Neural progenitor cell (in vitro differentiated cells): ENCODE measurements at regions not wholly inside any gene's neighbourhood (a gene's known extent, or its start where the extent isn't known, plus 50 kb on each side); places are given as distances from the start of the nearest gene placed in this dataset.
"Not testable (repeated sequence)": the region's sequence is repeated elsewhere in the genome, so short reads cannot be mapped to it uniquely, and the experiment has no call there.

Experiments
- DNase-seq: peaks from one replicate; pipeline ENCODE4 v3.0.0-alpha.2; 2016; ENCODE audit warnings: low spot score
- H2AFZ ChIP-seq: fragments of 200-600 bp; sonication (generic); replicated peaks from 2 replicates; pipeline ENCODE4 v1.6.1; 2016; ENCODE audit warnings: antibody characterized with exemption
- H3F3A ChIP-seq: fragments of 200-600 bp; sonication (generic); 2 replicates; pipeline ENCODE4 v1.6.1; 2016; ENCODE audit warnings: antibody characterized with exemption, low read depth
- H3K27ac ChIP-seq: fragments of 200-600 bp; sonication (generic); 2 replicates; pipeline ENCODE4 v1.5.1; 2016; ENCODE audit warnings: mild to moderate bottlenecking
- H3K27me3 ChIP-seq: fragments of 200-600 bp; sonication (generic); 2 replicates; pipeline ENCODE4 v1.6.1; 2016; ENCODE audit warnings: mild to moderate bottlenecking, moderate library complexity
- H3K36me3 ChIP-seq: fragments of 200-600 bp; sonication (generic); 2 replicates; pipeline ENCODE4 v1.5.1; 2016
- H3K4me1 ChIP-seq: fragments of 200-600 bp; sonication (generic); 2 replicates; pipeline ENCODE4 v1.6.1; 2016; ENCODE audit warnings: mixed run types
- H3K4me2 ChIP-seq: fragments of 200-600 bp; sonication (generic); 2 replicates; pipeline ENCODE4 v1.6.1; 2016
- H3K4me3 ChIP-seq: fragments of 200-600 bp; sonication (generic); 2 replicates; pipeline ENCODE4 v1.5.1; 2016
- H3K79me2 ChIP-seq: fragments of 200-600 bp; sonication (generic); 2 replicates; pipeline ENCODE4 v1.6.1; 2016; ENCODE audit warnings: low read depth
- H3K9ac ChIP-seq: fragments of 200-600 bp; sonication (generic); 2 replicates; pipeline ENCODE4 v1.6.1; 2016
- H3K9me3 ChIP-seq: fragments of 200-600 bp; sonication (generic); 2 replicates; pipeline ENCODE4 v1.5.1; 2016; ENCODE audit warnings: low read depth
- H4K20me1 ChIP-seq: fragments of 200-600 bp; sonication (generic); 2 replicates; pipeline ENCODE4 v1.6.1; 2016; ENCODE audit warnings: low read depth
- H3K27ac Mint-ChIP-seq: 3 replicates; pipeline ENCODE4 v1.8.0; 2021; ENCODE audit warnings: mixed read lengths
- H3K27me3 Mint-ChIP-seq: 2 replicates; pipeline ENCODE4 v1.8.0; 2022; ENCODE audit warnings: low read depth, mild to moderate bottlenecking, inconsistent platforms, moderate library complexity, mixed read lengths; ENCODE audit not compliant: insufficient read depth
- H3K36me3 Mint-ChIP-seq: 3 replicates; pipeline ENCODE4 v1.8.0; 2021; ENCODE audit warnings: mixed read lengths
- H3K4me1 Mint-ChIP-seq: 3 replicates; pipeline ENCODE4 v1.8.0; 2021; ENCODE audit warnings: mixed read lengths
- H3K4me3 Mint-ChIP-seq: 3 replicates; pipeline ENCODE4 v1.8.0; 2021; ENCODE audit warnings: mild to moderate bottlenecking, moderate library complexity, mixed read lengths
- H3K9me3 Mint-ChIP-seq: 3 replicates; pipeline ENCODE4 v1.8.0; 2020; ENCODE audit warnings: mixed read lengths
- TF ChIP-seq, protein P1 (sequence below): fragments of 200-600 bp; sonication (generic); IDR thresholded peaks from 2 replicates; pipeline ENCODE4 v1.5.1; 2017; ENCODE audit warnings: antibody characterized with exemption, mild to moderate bottlenecking

DNA sequence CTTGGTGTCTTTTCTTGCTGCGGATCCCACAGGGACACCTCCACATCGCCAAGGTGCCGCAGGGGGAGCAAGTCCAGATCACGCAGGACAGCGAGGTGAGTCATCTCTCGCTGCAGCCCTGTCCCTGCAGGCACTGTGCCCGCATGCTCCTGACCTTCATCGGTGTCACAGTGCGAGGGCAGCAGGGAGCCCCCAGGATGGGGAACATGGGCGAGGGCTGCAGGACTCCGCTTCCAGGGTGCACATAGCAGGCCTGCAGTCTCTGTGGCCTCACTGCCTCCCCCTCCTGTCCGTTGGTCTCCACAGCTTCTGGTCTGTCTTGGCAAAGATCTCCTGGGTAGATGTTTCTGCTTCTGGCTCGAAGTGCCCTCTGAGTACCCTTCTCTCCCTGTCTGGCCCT lies 71.2 kb upstream of the CRYM start:
- not testable (repeated sequence) for H3K36me3 Mint-ChIP-seq, H3K9me3 ChIP-seq, H4K20me1 ChIP-seq, H3F3A ChIP-seq, H3K79me2 ChIP-seq, H3K36me3 ChIP-seq, H3K9ac ChIP-seq, H3K4me3 Mint-ChIP-seq, H3K27ac Mint-ChIP-seq, H3K4me1 Mint-ChIP-seq, H3K9me3 Mint-ChIP-seq, H3K27me3 ChIP-seq, H3K4me3 ChIP-seq, H3K27me3 Mint-ChIP-seq, H3K4me2 ChIP-seq, DNase-seq, H3K27ac ChIP-seq, H2AFZ ChIP-seq, H3K4me1 ChIP-seq
- TF ChIP-seq, protein P1, sequence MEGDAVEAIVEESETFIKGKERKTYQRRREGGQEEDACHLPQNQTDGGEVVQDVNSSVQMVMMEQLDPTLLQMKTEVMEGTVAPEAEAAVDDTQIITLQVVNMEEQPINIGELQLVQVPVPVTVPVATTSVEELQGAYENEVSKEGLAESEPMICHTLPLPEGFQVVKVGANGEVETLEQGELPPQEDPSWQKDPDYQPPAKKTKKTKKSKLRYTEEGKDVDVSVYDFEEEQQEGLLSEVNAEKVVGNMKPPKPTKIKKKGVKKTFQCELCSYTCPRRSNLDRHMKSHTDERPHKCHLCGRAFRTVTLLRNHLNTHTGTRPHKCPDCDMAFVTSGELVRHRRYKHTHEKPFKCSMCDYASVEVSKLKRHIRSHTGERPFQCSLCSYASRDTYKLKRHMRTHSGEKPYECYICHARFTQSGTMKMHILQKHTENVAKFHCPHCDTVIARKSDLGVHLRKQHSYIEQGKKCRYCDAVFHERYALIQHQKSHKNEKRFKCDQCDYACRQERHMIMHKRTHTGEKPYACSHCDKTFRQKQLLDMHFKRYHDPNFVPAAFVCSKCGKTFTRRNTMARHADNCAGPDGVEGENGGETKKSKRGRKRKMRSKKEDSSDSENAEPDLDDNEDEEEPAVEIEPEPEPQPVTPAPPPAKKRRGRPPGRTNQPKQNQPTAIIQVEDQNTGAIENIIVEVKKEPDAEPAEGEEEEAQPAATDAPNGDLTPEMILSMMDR = peak; percentile 24

DNA sequence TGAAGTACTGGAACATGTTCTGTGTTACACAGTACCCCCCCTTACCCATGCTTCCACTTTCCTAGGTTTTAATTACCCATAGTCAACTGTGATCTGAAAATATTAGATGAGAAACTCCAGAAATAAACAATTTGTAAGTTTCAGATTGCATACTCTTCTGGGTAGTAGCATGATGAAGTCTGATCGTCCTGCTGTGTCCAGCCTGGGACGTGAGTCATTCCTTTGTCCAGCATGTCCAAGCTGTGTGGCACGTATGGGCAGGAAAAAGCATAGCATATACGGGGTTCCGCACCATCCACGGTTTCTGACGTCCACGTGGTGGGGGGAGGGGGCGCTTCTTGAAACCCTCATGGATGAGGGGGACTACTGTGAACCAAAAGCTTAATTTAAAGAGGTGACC lies 70.7 kb upstream of the CRYM start:
- not testable (repeated sequence) for H3K9me3 Mint-ChIP-seq, H3K4me1 Mint-ChIP-seq, H3K27ac Mint-ChIP-seq

DNA sequence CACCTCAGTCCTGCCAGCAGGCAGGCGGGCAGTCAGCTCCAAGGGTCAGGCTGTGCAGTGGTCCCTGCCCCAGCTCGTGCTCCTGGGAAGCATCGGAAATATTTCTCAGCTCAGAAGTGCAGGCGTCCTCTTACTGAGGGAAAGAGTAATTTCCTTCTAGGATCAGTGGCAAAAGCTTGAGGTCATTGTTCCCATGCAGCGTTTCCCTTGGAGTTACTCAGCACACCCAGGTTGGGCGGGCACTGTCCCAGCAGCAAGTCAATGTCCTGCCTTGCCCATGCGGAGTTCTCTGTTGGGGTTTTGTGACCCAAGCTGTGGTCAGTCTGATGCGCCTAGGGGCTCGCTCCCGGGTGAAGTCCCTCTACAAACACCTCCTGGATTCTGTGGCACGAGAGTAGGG lies 69.4 kb upstream of the CRYM start:
- not testable (repeated sequence) for H3K27ac Mint-ChIP-seq, H3K27me3 Mint-ChIP-seq

More for the DNA sequence above, 70.7 kb upstream of the CRYM start:
- H4K20me1 ChIP-seq, H3F3A ChIP-seq, H2AFZ ChIP-seq, H3K79me2 ChIP-seq, H3K4me3 Mint-ChIP-seq, H3K4me2 ChIP-seq, H3K36me3 ChIP-seq, H3K27me3 ChIP-seq, H3K4me1 ChIP-seq, H3K27ac ChIP-seq, H3K27me3 Mint-ChIP-seq, H3K9ac ChIP-seq, DNase-seq, H3K4me3 ChIP-seq, H3K9me3 ChIP-seq, H3K36me3 Mint-ChIP-seq: not testable (repeated sequence)

DNA sequence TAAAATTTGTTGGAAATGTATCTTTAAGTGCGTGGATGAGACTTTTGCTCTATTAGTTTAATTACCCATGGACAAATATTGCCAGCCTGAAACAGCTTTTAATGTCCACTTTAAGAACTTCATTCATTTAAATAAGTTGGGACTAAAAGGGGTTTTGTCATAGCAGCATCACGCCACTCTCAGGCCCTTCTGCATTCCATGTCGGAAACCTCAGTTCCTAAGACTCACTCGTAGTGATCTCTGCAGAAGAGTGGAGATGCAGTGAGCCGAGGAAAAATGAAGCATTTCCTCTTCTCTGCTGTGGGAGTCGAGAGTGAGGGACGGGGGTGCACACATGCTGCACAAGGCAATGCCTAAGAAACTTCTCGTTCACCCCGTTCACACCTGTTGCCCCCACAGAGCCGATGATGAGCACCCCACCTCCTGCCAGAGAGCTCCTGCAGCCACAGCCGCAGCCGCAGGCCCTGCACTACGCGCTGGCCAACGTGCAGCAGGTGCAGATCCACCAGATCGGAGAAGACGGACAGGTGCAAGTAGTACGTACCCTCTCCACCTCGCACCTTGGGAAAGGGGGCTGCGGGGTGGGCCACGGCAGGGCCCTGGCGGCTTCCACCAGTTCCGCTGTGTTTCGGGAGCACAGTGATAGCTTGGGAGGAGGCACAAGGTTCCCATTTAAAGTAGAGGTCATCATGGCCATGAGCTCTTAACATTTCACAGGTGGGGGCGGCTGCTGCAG lies 68.8 kb upstream of the CRYM start:
- H3K27me3 ChIP-seq, DNase-seq, H3K36me3 ChIP-seq, H2AFZ ChIP-seq, H3K79me2 ChIP-seq, H3K27me3 Mint-ChIP-seq, H3K4me3 ChIP-seq, H3K27ac ChIP-seq, H3F3A ChIP-seq, H3K9ac ChIP-seq, H3K4me2 ChIP-seq, H4K20me1 ChIP-seq, H3K9me3 Mint-ChIP-seq, H3K4me1 ChIP-seq, H3K9me3 ChIP-seq, H3K36me3 Mint-ChIP-seq, H3K4me3 Mint-ChIP-seq, H3K4me1 Mint-ChIP-seq: not testable (repeated sequence)
- H3K27ac Mint-ChIP-seq = peak overlapping the region; percentile 85

More for the DNA sequence above, 69.4 kb upstream of the CRYM start:
- not testable (repeated sequence) for H4K20me1 ChIP-seq, H3K4me1 Mint-ChIP-seq, H3F3A ChIP-seq, H3K4me2 ChIP-seq, H3K36me3 Mint-ChIP-seq, H3K4me1 ChIP-seq, H3K9me3 Mint-ChIP-seq, H3K27ac ChIP-seq, H3K79me2 ChIP-seq, H3K9ac ChIP-seq, H2AFZ ChIP-seq, H3K27me3 ChIP-seq, DNase-seq, H3K4me3 ChIP-seq, H3K36me3 ChIP-seq, H3K9me3 ChIP-seq, H3K4me3 Mint-ChIP-seq

DNA sequence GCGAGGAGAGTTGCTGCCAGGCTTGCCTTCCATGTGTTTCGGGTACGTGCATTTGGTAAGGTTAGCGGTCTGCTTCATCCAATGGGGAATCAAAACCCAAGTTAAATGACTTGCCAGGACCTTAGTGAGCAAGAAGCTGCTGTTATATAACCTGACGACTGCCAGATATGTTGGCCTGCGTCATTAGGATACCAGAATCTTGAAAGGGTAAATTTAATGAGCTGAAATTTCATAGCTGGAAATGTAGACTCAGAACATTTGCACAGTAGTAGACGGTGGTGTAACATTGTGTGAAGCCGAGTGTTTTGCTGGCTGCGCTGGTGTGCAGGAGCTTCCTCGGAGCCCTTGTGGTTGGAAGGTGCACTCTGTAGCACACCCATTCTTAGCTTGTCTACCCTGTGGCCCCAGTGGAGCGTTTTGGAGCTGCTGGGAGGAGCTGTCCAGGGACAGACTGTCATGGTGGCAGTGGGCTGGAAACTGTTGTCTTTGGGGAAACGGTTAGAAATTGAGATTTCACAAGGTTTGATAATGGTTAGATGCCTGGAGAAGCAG lies 66.3 kb upstream of the CRYM start:
- not testable (repeated sequence) for H3K27me3 Mint-ChIP-seq, H3K4me1 ChIP-seq, H4K20me1 ChIP-seq, H3K4me3 Mint-ChIP-seq, H3K4me3 ChIP-seq, H3K9me3 ChIP-seq, H3K27me3 ChIP-seq, H3K9ac ChIP-seq, H3F3A ChIP-seq, H3K79me2 ChIP-seq, H3K36me3 ChIP-seq, H3K27ac Mint-ChIP-seq, H3K4me1 Mint-ChIP-seq, H3K27ac ChIP-seq, H2AFZ ChIP-seq, H3K4me2 ChIP-seq, DNase-seq, H3K36me3 Mint-ChIP-seq, H3K9me3 Mint-ChIP-seq
